GM12874 (cell line): ENCODE measurements at regions not wholly inside any gene's neighbourhood (a gene's known extent, or its start where the extent isn't known, plus 50 kb on each side); places are given as distances from the start of the nearest gene placed in this dataset.

Experiments used
- CTCF ChIP-seq: IDR thresholded peaks from 2 replicates; pipeline ENCODE4 v1.5.1; 2011; ENCODE audit warnings: low read depth, mild to moderate bottlenecking, control low read depth, low read length, moderate library complexity; ENCODE audit not compliant: insufficient read depth

GRCh38 chr18:68623342-68623741, 91.6 kb downstream of the TMX3 start:
- peak; percentile 60 for TF ChIP-seq CTCF

- no peak for TF ChIP-seq CTCF
Measured at GRCh38 chr18:68611311-68611710, 103.6 kb downstream of the TMX3 start.

GRCh38 chr18:68608851-68609490, 105.9 kb downstream of the TMX3 start:
- TF ChIP-seq CTCF: no peak

- no peak for TF ChIP-seq CTCF
Measured at GRCh38 chr18:68607852-68608251, 107.1 kb downstream of the TMX3 start.

- TF ChIP-seq CTCF: no peak
Measured at GRCh38 chr18:68604256-68604655, 110.7 kb downstream of the TMX3 start.

- TF ChIP-seq CTCF: no peak
Measured at GRCh38 chr18:68596016-68596415, 118.9 kb downstream of the TMX3 start.

- TF ChIP-seq CTCF: no peak
Measured at GRCh38 chr18:68588169-68588568, 126.7 kb downstream of the TMX3 start.

- no peak for TF ChIP-seq CTCF
Measured at GRCh38 chr18:68583685-68584084, 131.2 kb downstream of the TMX3 start.
